Fibroblast of mammary gland (primary cell): ENCODE measurements at regions not wholly inside any gene's neighbourhood (a gene's known extent, or its start where the extent isn't known, plus 50 kb on each side); places are given as distances from the start of the nearest gene placed in this dataset.

ENCODE experiments used
- DNase-seq: peaks from one replicate; pipeline ENCODE4 v3.0.0-alpha.2; 2010; ENCODE audit warnings: low read depth
- H3K4me3 ChIP-seq: 2 replicates; pipeline ENCODE4 v1.5.1; 2011; ENCODE audit warnings: low read depth, mild to moderate bottlenecking, low read length, moderate library complexity; ENCODE audit not compliant: control insufficient read depth
- TF ChIP-seq, protein P1 (sequence below): conservative IDR thresholded peaks from 2 replicates; pipeline ENCODE4 v1.5.1; 2011; ENCODE audit warnings: low read depth, low read length, inconsistent platforms; ENCODE audit not compliant: control insufficient read depth, insufficient read depth

DNA sequence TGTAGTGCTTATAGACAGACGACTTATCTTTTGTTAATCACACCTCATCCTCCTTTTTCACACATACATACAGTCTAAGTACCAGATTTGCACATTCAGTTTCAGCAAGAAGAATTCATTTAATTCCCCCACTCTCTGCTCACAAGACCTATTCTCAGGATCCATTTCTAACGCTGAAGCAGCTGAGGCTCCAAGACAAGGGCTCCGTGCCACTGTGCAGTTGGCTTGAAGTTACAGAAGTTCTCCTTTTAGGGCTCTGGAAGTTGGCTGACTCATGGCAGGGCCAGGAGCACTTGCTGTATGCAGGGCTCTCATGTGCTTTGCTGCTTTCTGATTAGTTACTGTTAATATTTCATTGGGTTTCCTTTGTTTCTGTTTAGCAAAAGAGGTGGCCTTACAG lies 1566.9 kb upstream of the TMEM132C start:
- no peak for DNase-seq
- TF ChIP-seq, protein P1, sequence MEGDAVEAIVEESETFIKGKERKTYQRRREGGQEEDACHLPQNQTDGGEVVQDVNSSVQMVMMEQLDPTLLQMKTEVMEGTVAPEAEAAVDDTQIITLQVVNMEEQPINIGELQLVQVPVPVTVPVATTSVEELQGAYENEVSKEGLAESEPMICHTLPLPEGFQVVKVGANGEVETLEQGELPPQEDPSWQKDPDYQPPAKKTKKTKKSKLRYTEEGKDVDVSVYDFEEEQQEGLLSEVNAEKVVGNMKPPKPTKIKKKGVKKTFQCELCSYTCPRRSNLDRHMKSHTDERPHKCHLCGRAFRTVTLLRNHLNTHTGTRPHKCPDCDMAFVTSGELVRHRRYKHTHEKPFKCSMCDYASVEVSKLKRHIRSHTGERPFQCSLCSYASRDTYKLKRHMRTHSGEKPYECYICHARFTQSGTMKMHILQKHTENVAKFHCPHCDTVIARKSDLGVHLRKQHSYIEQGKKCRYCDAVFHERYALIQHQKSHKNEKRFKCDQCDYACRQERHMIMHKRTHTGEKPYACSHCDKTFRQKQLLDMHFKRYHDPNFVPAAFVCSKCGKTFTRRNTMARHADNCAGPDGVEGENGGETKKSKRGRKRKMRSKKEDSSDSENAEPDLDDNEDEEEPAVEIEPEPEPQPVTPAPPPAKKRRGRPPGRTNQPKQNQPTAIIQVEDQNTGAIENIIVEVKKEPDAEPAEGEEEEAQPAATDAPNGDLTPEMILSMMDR = no peak
- H3K4me3 ChIP-seq = no peak overlapping the region

DNA sequence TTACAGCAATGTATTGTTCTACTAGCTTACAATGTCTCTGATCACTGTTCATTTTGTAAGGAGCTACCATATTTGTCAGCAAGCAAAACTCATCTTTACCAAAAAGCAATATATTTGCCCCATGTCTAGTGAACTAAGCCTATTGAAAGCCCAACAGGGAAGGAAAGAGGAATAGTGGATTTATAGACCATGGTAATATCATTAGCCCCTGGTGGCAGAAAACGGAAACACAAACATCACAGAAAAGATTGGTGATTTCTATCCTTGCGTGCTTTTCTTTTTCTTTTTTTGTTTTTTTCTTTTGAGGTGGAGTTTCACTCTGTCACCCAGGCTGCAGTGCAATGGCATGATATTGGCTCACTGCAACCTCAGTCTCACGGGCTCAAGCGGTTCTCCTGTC lies 1562.4 kb upstream of the TMEM132C start:
- DNase-seq = no peak
- TF ChIP-seq, protein P1 = no peak
- H3K4me3 ChIP-seq = no peak overlapping the region

DNA sequence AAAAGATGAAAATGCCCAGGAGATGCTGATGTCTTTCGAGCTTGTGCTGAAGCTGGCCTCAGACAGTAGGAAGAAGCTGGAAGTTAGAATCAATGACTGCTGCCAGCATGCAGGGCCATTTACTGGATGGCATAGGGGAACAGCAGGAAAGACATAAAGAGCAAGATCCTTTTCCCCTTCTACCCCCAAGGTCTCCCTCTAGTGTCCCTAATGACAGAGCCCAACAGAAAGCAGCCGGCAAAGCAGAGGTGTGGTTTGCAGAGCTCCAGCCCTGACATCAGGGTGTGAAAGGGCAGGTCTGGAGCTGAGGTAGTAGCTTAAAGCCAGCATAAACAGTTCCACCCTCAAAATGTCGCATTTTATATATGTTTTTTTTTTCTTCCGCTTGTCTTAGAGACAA lies 1560.7 kb upstream of the TMEM132C start:
- no peak for DNase-seq
- no peak overlapping the region for H3K4me3 ChIP-seq
- TF ChIP-seq, protein P1 = no peak

DNA sequence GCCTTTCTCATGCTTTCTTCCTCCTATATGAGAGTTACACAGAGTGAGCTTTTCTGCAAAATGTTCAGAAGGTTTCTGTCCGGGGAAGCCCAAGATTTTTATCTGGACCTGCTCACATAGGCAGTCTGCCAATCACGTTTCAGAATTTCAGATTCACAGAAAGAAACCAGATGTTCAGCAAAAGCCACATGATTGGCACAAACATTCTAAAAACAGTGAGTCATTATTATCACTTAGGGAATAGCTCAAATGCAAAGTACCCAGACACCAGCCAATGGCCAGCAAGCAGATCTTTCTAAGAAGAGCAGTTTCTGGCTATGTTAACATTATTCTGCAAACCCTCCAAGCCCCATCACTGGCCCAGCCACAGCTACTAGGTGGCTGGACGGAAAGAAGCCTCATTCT lies 1558.5 kb upstream of the TMEM132C start:
- peak; percentile 73 for DNase-seq

DNA sequence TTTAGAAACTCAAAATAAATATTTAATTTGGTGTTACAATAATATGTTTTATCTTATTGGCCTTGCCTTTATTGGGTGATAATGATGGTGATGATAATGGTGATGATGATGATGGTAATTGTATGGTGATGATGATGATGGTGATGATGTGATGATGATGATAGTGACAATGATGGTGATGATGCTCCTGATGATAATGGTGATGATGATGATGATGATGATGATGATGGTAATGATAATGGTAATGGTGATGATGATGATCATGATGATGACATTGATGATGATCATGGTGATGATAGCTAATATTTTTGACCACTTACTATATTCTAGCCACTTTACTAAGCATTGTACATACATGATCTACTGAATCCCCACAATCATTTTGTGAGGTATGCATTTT lies 1548.6 kb upstream of the TMEM132C start:
- no peak overlapping the region for H3K4me3 ChIP-seq

More for the DNA sequence above, 1558.5 kb upstream of the TMEM132C start:
- TF ChIP-seq, protein P1 = no peak
- H3K4me3 ChIP-seq = no peak overlapping the region

DNA sequence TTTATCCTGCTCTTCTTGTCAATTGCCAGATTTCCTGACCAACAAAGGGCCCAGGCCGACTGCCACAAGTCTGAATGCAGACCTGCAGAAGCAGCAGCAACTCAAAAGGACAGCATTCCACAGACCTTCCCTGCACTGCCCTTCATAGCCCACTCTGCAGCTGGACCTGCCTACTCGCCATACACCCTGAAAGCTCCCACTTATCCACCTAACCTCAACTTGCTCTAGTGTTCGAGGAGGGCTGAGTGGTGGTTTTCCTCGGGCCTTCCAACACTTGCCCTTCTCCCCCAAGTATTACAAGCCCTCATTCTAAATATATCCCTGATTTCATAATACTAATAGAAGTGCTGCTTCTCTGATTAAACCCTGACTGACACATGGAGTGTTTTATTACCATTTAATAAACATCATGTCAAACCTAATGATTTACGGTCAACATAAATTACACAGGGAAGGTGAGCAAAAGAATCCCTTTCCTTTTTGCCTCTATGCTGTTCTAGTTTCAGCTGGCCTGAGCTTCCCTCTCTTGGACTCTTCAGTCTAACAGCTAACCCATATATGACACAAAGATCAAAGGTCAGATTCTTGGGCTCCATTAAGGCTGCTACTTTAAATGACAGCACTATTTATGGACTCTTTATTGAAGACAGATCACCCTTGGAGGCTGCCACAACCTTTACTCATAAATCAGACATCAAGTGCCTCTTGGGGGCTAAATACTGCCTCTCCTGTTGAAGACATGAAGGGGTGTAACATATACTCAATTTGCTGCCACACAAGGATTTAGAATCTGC lies 1546.9 kb upstream of the TMEM132C start:
- no peak overlapping the region for H3K4me3 ChIP-seq
- DNase-seq = no peak

More for the DNA sequence above, 1548.6 kb upstream of the TMEM132C start:
- DNase-seq = no peak
- TF ChIP-seq, protein P1 = no peak

More for the DNA sequence above, 1546.9 kb upstream of the TMEM132C start:
- TF ChIP-seq, protein P1 = no peak
